HL-60 (cell line): ENCODE measurements at regions not wholly inside any gene's neighbourhood (a gene's known extent, or its start where the extent isn't known, plus 50 kb on each side); places are given as distances from the start of the nearest gene placed in this dataset.

Source experiments
- GABPA ChIP-seq: IDR thresholded peaks from 2 replicates; pipeline ENCODE4 v1.6.1; 2012; ENCODE audit warnings: low read depth
- REST ChIP-seq: IDR thresholded peaks from 2 replicates; pipeline ENCODE4 v1.6.1; 2012; ENCODE audit warnings: low read depth; ENCODE audit not compliant: insufficient replicate concordance
- TF ChIP-seq, protein P1 (sequence below): IDR thresholded peaks from one replicate; pipeline ENCODE4 v1.5.1; 2011; ENCODE audit warnings: low read length, control low read depth, inconsistent platforms; ENCODE audit not compliant: insufficient read depth

DNA sequence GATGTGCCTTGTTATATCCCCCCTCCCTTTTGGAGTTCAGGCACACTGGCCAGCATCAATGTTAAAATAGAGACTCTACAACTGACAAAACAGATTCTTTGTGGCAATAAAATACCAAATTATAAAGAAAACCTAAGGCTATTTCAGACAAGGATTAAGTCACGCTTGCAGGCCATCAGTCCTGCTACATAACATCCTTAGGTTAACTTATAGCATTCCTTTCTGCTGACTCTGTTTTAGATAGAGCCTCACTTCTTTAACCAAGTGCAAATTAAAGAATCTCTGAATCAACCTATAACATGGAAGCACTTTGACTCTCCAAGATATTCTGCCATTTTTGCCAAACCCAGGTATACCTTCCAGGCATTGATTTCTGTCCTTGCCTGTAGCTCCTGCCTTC is 784.6 kb downstream of the RNF144A start:
- TF ChIP-seq, protein P1, sequence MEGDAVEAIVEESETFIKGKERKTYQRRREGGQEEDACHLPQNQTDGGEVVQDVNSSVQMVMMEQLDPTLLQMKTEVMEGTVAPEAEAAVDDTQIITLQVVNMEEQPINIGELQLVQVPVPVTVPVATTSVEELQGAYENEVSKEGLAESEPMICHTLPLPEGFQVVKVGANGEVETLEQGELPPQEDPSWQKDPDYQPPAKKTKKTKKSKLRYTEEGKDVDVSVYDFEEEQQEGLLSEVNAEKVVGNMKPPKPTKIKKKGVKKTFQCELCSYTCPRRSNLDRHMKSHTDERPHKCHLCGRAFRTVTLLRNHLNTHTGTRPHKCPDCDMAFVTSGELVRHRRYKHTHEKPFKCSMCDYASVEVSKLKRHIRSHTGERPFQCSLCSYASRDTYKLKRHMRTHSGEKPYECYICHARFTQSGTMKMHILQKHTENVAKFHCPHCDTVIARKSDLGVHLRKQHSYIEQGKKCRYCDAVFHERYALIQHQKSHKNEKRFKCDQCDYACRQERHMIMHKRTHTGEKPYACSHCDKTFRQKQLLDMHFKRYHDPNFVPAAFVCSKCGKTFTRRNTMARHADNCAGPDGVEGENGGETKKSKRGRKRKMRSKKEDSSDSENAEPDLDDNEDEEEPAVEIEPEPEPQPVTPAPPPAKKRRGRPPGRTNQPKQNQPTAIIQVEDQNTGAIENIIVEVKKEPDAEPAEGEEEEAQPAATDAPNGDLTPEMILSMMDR = no peak
- TF ChIP-seq GABPA (no peak), REST (no peak)
